ENCODE measurements at regions not wholly inside any gene's neighbourhood (a gene's known extent, or its start where the extent isn't known, plus 50 kb on each side); places are given as distances from the start of the nearest gene placed in this dataset.

DNA sequence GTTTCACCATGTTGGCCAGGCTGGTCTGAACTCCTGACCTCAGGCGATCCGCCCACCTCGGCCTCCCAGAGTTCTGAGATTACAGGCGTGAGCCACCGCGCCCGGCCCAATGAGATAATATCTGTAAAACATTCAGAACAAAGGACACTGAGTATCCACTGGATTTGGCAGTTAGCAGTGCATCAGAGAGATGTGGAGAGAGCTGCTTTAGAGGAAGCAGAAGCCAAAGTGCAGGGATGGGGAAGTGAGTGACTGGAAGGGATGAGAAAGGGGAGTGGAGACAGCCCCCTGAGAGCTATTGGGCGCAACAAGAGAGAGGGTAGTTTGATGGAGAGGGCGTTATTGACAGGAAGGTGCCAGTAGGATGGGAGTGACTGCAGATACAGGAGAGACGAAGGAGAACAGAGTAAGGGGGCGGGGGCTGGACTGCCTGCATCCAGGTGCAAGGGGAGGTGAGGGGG, 157.5 kb upstream of the SHB start:
- H3K27ac Mint-ChIP-seq, result no peak overlapping the region
- ChIA-PET CTCF (no interaction called here), POLR2A (no interaction called here)

DNA sequence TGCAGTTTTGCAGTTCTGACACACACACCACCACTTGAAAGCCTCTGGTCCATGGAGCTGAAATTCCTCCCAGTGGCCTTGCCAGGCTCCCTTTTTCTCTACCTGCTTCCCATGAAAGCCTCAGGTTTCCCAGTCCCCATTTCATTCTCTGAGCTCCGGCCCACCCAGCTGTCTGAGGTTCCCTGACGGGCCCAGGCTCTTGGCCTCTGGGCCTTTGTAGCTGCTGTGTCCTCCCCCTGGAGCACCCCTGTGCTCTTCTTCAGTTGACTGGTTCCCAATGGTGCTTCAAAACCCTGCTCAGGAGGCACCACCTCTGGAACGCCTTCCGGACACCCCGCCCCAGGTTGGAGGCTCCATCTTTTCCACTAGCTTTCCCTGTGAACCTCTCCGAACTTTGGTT, 155.9 kb upstream of the SHB start:
- H3K36me3 ChIP-seq (ENCODE audit: control insufficient read depth in 2 of 2, extremely low read depth in 1 of 2, insufficient read depth in 1 of 2, low read length in 1 of 2), result no peaks in the 10 kb centered on the region
- H3K4me3 ChIP-seq (ENCODE audit: control insufficient read depth in 1 of 2, extremely low read depth in 1 of 2, low read length in 1 of 2), result no peak overlapping the region
- peaks cover 7 to 22% of the 10 kb centered on the region in 2 experiments for H3K4me1 ChIP-seq (ENCODE audit: control insufficient read depth in 1 of 2, extremely low read depth in 1 of 2, insufficient read depth in 2 of 2, low read length in 2 of 2)
- DNase-seq (no peak), ATAC-seq (replicated peaks in 1 of 4) (no peak)
- POLR2A ChIA-PET, result no interaction called here
- H3K9me3 ChIP-seq, result no peaks in the 10 kb centered on the region
- peaks cover 0 to 6% of the 10 kb centered on the region in 2 experiments for H3K27me3 ChIP-seq (replicated peaks in 1 of 2; ENCODE audit: control insufficient read depth in 2 of 2, extremely low read depth in 1 of 2, insufficient read depth in 2 of 2, low read length in 1 of 2)
- H3K9me3 Mint-ChIP-seq, result no peaks in the 10 kb centered on the region
- CTCF ChIA-PET, result no interaction called here
- no peaks in the 10 kb centered on the region for H3K36me3 Mint-ChIP-seq
- H3K4me3 Mint-ChIP-seq, result no peak overlapping the region
- WGBS (ENCODE audit: insufficient coverage), result 95% methylated on average over 2 of the region's 6 CpGs
- peaks cover 5 to 33% of the 10 kb centered on the region in 2 donors for H3K27me3 Mint-ChIP-seq
- H3K4me1 Mint-ChIP-seq, result peaks cover 13 to 23% (median 17%) of the 10 kb centered on the region in 3 donors
- H3K27ac ChIP-seq (ENCODE audit: low read length), result no peak overlapping the region
- H3K27ac Mint-ChIP-seq, result peak overlapping the region in 1 of 2 donors; percentile 19

More for the DNA sequence above, 157.5 kb upstream of the SHB start:
- Histone ChIP-seq H3K36me3 (ENCODE audit: control insufficient read depth in 2 of 2, extremely low read depth in 1 of 2, insufficient read depth in 1 of 2, low read length in 1 of 2) (no peaks in the 10 kb centered on the region), H3K4me1 (ENCODE audit: control insufficient read depth in 1 of 2, extremely low read depth in 1 of 2, insufficient read depth in 2 of 2, low read length in 2 of 2) (peaks cover 7 to 22% of the 10 kb centered on the region in 2 experiments), H3K4me3 (ENCODE audit: control insufficient read depth in 1 of 2, extremely low read depth in 1 of 2, low read length in 1 of 2) (peak overlapping the region in 1 of 2 donors; percentile 27), H3K9me3 (no peaks in the 10 kb centered on the region), H3K27me3 (replicated peaks in 1 of 2; ENCODE audit: control insufficient read depth in 2 of 2, extremely low read depth in 1 of 2, insufficient read depth in 2 of 2, low read length in 1 of 2) (peaks cover 0 to 6% of the 10 kb centered on the region in 2 experiments), H3K27ac (ENCODE audit: low read length) (no peak overlapping the region)
- H3K36me3 Mint-ChIP-seq, result no peaks in the 10 kb centered on the region
- ATAC-seq (replicated peaks in 1 of 4), result peak in 2 of 4 experiments; percentile 5 to 10
- peaks cover 13 to 23% (median 17%) of the 10 kb centered on the region in 3 donors for H3K4me1 Mint-ChIP-seq
- H3K27me3 Mint-ChIP-seq, result peaks cover 5 to 33% of the 10 kb centered on the region in 2 donors
- 29% methylated on average over 5 of the region's 11 CpGs for WGBS (ENCODE audit: insufficient coverage)
- no peaks in the 10 kb centered on the region for H3K9me3 Mint-ChIP-seq
- H3K4me3 Mint-ChIP-seq, result peak overlapping the region; percentile 53 to 69 (median 55)
- DNase-seq, result peak in 1 of 35 experiments; percentile 6

DNA sequence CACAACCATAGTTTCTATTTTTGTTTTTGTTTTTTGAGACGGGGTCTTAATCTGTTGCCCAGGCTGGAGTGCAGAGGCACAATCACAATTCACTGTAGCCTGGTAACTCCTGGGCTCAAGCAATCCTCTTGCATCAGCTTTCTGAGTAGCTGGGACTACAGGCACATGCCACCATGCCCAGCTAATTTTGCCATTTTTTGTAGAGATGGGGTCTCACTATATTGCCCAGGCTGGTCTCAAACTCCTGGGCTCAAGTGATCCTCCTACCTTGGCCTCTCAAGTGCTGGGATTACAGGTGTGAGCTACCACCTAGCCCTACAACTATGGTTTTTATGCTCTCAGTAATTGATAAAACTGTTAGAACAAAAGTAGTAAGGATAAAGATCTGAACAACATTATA, 147.5 kb upstream of the SHB start:
- Histone ChIP-seq H3K36me3 (ENCODE audit: control insufficient read depth in 2 of 2, extremely low read depth in 1 of 2, insufficient read depth in 1 of 2, low read length in 1 of 2) (no peaks in the 10 kb centered on the region), H3K9me3 (no peaks in the 10 kb centered on the region), H3K4me3 (ENCODE audit: control insufficient read depth in 1 of 2, extremely low read depth in 1 of 2, low read length in 1 of 2) (no peak overlapping the region), H3K4me1 (ENCODE audit: control insufficient read depth in 1 of 2, extremely low read depth in 1 of 2, insufficient read depth in 2 of 2, low read length in 2 of 2) (no peaks in the 10 kb centered on the region), H3K27ac (ENCODE audit: low read length) (no peak overlapping the region), H3K27me3 (replicated peaks in 1 of 2; ENCODE audit: control insufficient read depth in 2 of 2, extremely low read depth in 1 of 2, insufficient read depth in 2 of 2, low read length in 1 of 2) (peaks cover 0 to 3% of the 10 kb centered on the region in 2 experiments)
- H3K9me3 Mint-ChIP-seq, result no peaks in the 10 kb centered on the region
- CTCF ChIA-PET, result no interaction called here
- POLR2A ChIA-PET, result no interaction called here
- H3K4me3 Mint-ChIP-seq, result no peak overlapping the region
- no peaks in the 10 kb centered on the region for H3K36me3 Mint-ChIP-seq
- DNase-seq (no peak), ATAC-seq (replicated peaks in 1 of 4) (no peak)
- 71% methylated on average over 1 of the region's 1 CpG for WGBS (ENCODE audit: insufficient coverage)
- peaks cover 9 to 12% of the 10 kb centered on the region in 2 donors for H3K27me3 Mint-ChIP-seq
- H3K4me1 Mint-ChIP-seq, result peaks cover 0 to 13% (median 0%) of the 10 kb centered on the region in 3 donors
- H3K27ac Mint-ChIP-seq, result no peak overlapping the region

DNA sequence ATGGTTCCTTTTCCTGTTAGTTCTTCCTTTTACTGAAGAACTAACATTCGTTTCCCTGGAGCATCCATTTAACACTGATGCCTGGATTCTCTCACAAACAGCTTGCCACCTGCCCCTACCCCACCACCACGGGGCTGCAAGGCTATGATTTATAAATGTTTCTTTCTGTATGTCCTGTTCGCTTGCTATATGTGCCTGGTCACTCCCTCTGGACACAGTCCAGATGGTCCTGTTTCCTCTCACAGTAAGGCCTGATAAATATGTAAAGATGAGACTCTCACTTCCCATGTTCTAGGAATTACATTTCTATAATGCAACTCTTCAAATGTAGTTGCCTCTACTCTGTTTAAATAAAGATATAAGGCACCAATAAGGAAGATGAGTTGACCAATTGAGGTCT, 146.4 kb upstream of the SHB start:
- H3K9me3 ChIP-seq, result no peaks in the 10 kb centered on the region
- H3K4me1 Mint-ChIP-seq, result peaks cover 0 to 13% (median 0%) of the 10 kb centered on the region in 3 donors
- H3K4me3 ChIP-seq (ENCODE audit: control insufficient read depth in 1 of 2, extremely low read depth in 1 of 2, low read length in 1 of 2), result no peak overlapping the region
- ATAC-seq (replicated peaks in 1 of 4) (no peak), DNase-seq (no peak)
- no peaks in the 10 kb centered on the region for H3K36me3 Mint-ChIP-seq
- H3K27ac Mint-ChIP-seq, result no peak overlapping the region
- H3K9me3 Mint-ChIP-seq, result no peaks in the 10 kb centered on the region
- H3K27ac ChIP-seq (ENCODE audit: low read length), result no peak overlapping the region
- POLR2A ChIA-PET, result no interaction called here
- no peak overlapping the region for H3K4me3 Mint-ChIP-seq
- no peaks in the 10 kb centered on the region for H3K4me1 ChIP-seq (ENCODE audit: control insufficient read depth in 1 of 2, extremely low read depth in 1 of 2, insufficient read depth in 2 of 2, low read length in 2 of 2)
- WGBS (ENCODE audit: insufficient coverage), result no CpG with 5 or more reads among the region's 3 CpGs
- H3K36me3 ChIP-seq (ENCODE audit: control insufficient read depth in 2 of 2, extremely low read depth in 1 of 2, insufficient read depth in 1 of 2, low read length in 1 of 2), result no peaks in the 10 kb centered on the region
- peaks cover 0 to 3% of the 10 kb centered on the region in 2 experiments for H3K27me3 ChIP-seq (replicated peaks in 1 of 2; ENCODE audit: control insufficient read depth in 2 of 2, extremely low read depth in 1 of 2, insufficient read depth in 2 of 2, low read length in 1 of 2)
- CTCF ChIA-PET, result no interaction called here
- peaks cover 10 to 12% of the 10 kb centered on the region in 2 donors for H3K27me3 Mint-ChIP-seq

DNA sequence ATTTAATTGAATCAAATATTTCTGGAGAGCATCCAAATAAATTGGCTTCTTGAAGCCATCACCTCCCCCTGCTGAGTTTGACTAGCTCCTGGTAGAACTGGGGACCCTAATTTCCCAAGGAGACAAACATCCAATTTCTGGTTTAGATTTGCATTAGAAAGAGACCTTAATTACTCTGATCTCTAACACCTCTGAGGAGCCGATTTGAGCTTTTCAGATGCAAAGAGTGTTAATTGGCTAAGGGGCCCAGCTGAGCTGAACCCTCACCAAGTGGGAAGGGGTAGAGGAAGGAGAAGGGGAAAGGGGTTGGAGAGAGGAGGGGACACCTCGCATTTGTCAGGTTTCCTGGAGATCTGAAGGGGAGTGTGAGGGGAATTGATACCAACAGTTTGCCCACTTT, 145.4 kb upstream of the SHB start:
- no peaks in the 10 kb centered on the region for H3K36me3 Mint-ChIP-seq
- ChIA-PET POLR2A (no interaction called here), CTCF (no interaction called here)
- no peak overlapping the region for H3K27ac Mint-ChIP-seq
- H3K4me1 ChIP-seq (ENCODE audit: control insufficient read depth in 1 of 2, extremely low read depth in 1 of 2, insufficient read depth in 2 of 2, low read length in 2 of 2), result no peaks in the 10 kb centered on the region
- ATAC-seq (replicated peaks in 1 of 4) (no peak), DNase-seq (no peak)
- no peaks in the 10 kb centered on the region for H3K9me3 ChIP-seq
- H3K36me3 ChIP-seq (ENCODE audit: control insufficient read depth in 2 of 2, extremely low read depth in 1 of 2, insufficient read depth in 1 of 2, low read length in 1 of 2), result no peaks in the 10 kb centered on the region
- H3K27me3 ChIP-seq (replicated peaks in 1 of 2; ENCODE audit: control insufficient read depth in 2 of 2, extremely low read depth in 1 of 2, insufficient read depth in 2 of 2, low read length in 1 of 2), result peaks cover 0 to 3% of the 10 kb centered on the region in 2 experiments
- H3K4me3 ChIP-seq (ENCODE audit: control insufficient read depth in 1 of 2, extremely low read depth in 1 of 2, low read length in 1 of 2), result no peak overlapping the region
- H3K9me3 Mint-ChIP-seq, result no peaks in the 10 kb centered on the region
- no peak overlapping the region for H3K27ac ChIP-seq (ENCODE audit: low read length)
- H3K27me3 Mint-ChIP-seq, result peaks cover 10 to 12% of the 10 kb centered on the region in 2 donors
- H3K4me3 Mint-ChIP-seq, result no peak overlapping the region
- H3K4me1 Mint-ChIP-seq, result peaks cover 0 to 13% (median 0%) of the 10 kb centered on the region in 3 donors
- 80% methylated on average over 1 of the region's 2 CpGs for WGBS (ENCODE audit: insufficient coverage)

DNA sequence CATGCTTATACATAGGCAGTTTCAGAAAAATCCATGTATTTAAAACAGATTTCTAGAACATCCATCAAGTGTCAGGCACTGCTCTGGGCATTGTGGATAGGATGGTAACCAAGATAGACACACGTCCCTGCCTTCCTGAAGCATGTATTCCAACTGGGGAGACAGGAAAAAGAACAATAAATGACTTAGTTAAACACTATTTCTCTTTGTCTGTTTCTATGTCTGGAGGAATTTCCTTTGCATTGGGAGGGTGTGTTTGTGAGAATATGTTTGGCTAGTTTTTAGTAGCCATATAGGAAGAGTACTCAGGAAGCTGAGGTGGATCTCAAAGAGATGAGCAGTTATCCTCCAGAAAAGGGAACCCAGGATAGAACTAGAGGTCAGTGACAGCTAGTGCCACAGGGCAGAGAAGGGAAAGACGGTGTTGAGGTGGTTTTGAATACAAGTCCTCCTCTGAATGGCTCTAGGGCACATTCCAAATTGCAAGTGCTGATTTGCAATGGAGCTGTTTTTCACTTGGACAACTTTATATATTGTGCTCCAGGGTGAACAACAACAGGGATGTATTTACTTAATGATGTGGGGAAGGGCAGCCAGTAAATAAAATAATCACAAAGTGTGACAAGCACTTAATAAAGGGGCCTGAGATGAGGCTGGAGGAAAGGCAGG, 144.7 kb upstream of the SHB start:
- Histone ChIP-seq H3K4me3 (ENCODE audit: control insufficient read depth in 1 of 2, extremely low read depth in 1 of 2, low read length in 1 of 2) (no peak overlapping the region), H3K4me1 (ENCODE audit: control insufficient read depth in 1 of 2, extremely low read depth in 1 of 2, insufficient read depth in 2 of 2, low read length in 2 of 2) (no peaks in the 10 kb centered on the region), H3K27ac (ENCODE audit: low read length) (no peak overlapping the region), H3K36me3 (ENCODE audit: control insufficient read depth in 2 of 2, extremely low read depth in 1 of 2, insufficient read depth in 1 of 2, low read length in 1 of 2) (no peaks in the 10 kb centered on the region), H3K27me3 (replicated peaks in 1 of 2; ENCODE audit: control insufficient read depth in 2 of 2, extremely low read depth in 1 of 2, insufficient read depth in 2 of 2, low read length in 1 of 2) (peaks cover 0 to 3% of the 10 kb centered on the region in 2 experiments), H3K9me3 (no peaks in the 10 kb centered on the region)
- WGBS (ENCODE audit: insufficient coverage), result 43% methylated on average over 1 of the region's 2 CpGs
- ChIA-PET CTCF (no interaction called here), POLR2A (no interaction called here)
- Mint-ChIP-seq H3K27ac (no peak overlapping the region), H3K4me1 (peaks cover 0 to 13% (median 0%) of the 10 kb centered on the region in 3 donors), H3K27me3 (peaks cover 10 to 12% of the 10 kb centered on the region in 2 donors), H3K9me3 (no peaks in the 10 kb centered on the region), H3K36me3 (no peaks in the 10 kb centered on the region), H3K4me3 (no peak overlapping the region)
- DNase-seq, result no peak
- ATAC-seq (replicated peaks in 1 of 4), result no peak

Data from T-cell (primary cell).